ENCODE measurements at regions not wholly inside any gene's neighbourhood (a gene's known extent, or its start where the extent isn't known, plus 50 kb on each side); places are given as distances from the start of the nearest gene placed in this dataset.

DNA sequence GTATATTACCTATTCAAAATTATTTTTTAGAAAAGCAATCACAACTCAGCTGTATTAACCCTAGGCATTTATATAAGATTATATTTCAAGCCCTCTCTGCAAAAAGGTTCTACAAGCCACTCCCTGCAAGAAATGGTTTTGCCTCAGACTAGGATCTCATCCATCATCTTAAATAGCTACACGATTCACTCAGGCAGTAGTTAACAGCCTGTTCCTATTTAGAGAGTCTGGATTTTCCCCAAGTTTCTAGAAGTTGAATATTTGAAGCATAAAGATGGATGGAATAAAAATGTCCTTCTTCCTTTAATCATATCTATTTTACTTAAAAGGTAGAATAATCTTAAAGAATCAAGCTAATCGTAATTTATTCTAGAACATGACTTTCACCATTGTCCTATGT is 167.1 kb upstream of the STK17B start:
- ChIA-PET CTCF (interaction anchor here (0.9 to 2.4 kb wide), 4 partner anchors 115 to 260 kb away, joined by 3 to 22 read pairs (median 12); no protein-coding TSS in a partner anchor), RAD21 (ENCODE audit: low non-redundant PET in 1 of 2, low total read pairs in 2 of 2, uncharacterized antibody in 2 of 2, unreplicated experiment in 2 of 2) (no interaction called here), POLR2A (no interaction called here)
- Histone ChIP-seq H3K4me3 (replicated peaks in 1 of 2; ENCODE audit: low read depth in 1 of 2, low read length in 2 of 2) (no peak overlapping the region), H2AFZ (ENCODE audit: low read depth, low read length, poor library complexity, severe bottlenecking) (no peak overlapping the region), H3K9me3 (ENCODE audit: control insufficient read depth in 1 of 2, insufficient read depth in 1 of 2, low read depth in 1 of 2, low read length in 2 of 2) (no peaks in the 10 kb centered on the region), H3K9me2 (ENCODE audit: insufficient read depth) (no peaks in the 10 kb centered on the region), H3K4me2 (ENCODE audit: low read length) (no peak overlapping the region), H3K4me1 (ENCODE audit: control insufficient read depth in 1 of 2, insufficient read depth in 2 of 2, low read length in 2 of 2) (no peaks in the 10 kb centered on the region), H4K20me1 (ENCODE audit: insufficient read depth) (no peaks in the 10 kb centered on the region), H3K27ac (ENCODE audit: low read depth, low read length) (no peak overlapping the region), H3K36me3 (ENCODE audit: control insufficient read depth in 1 of 2, insufficient read depth in 2 of 2, low read length in 2 of 2) (no peaks in the 10 kb centered on the region), H3K27me3 (ENCODE audit: insufficient read depth, low read length) (no peaks in the 10 kb centered on the region), H3K9ac (ENCODE audit: low read length) (no peak overlapping the region), H3K79me2 (ENCODE audit: insufficient read depth, low read length) (no peaks in the 10 kb centered on the region)
- TF ChIP-seq, protein P1, sequence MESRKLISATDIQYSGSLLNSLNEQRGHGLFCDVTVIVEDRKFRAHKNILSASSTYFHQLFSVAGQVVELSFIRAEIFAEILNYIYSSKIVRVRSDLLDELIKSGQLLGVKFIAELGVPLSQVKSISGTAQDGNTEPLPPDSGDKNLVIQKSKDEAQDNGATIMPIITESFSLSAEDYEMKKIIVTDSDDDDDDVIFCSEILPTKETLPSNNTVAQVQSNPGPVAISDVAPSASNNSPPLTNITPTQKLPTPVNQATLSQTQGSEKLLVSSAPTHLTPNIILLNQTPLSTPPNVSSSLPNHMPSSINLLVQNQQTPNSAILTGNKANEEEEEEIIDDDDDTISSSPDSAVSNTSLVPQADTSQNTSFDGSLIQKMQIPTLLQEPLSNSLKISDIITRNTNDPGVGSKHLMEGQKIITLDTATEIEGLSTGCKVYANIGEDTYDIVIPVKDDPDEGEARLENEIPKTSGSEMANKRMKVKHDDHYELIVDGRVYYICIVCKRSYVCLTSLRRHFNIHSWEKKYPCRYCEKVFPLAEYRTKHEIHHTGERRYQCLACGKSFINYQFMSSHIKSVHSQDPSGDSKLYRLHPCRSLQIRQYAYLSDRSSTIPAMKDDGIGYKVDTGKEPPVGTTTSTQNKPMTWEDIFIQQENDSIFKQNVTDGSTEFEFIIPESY (IDR thresholded peaks at IDR 0.05; ENCODE audit: extremely low read depth, insufficient replicate concordance, low read length): no peak
- TF ChIP-seq JUND (IDR thresholded peaks at IDR 0.05) (no peak), ZFX (IDR thresholded peaks at IDR 0.05) (no peak), EGR1 (IDR thresholded peaks at IDR 0.05; ENCODE audit: low read depth) (no peak), EZH2phosphoT487 (IDR thresholded peaks at IDR 0.05; ENCODE audit: borderline replicate concordance) (no peak), YY1 (IDR thresholded peaks at IDR 0.05; ENCODE audit: extremely low read depth, insufficient replicate concordance, low read depth, low read length) (no peak), SRF (IDR thresholded peaks at IDR 0.05; ENCODE audit: low read depth) (no peak), RAD21 (IDR thresholded peaks at IDR 0.05; ENCODE audit: low read depth) (no peak), ZNF274 (IDR thresholded peaks at IDR 0.05; ENCODE audit: low read depth, low read length) (no peak)
- TF ChIP-seq, protein P2, sequence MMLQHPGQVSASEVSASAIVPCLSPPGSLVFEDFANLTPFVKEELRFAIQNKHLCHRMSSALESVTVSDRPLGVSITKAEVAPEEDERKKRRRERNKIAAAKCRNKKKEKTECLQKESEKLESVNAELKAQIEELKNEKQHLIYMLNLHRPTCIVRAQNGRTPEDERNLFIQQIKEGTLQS (IDR thresholded peaks at IDR 0.05): no peak
- intact Hi-C loops (cut with micrococcal nuclease): no loop called here
- ATAC-seq (no peak), DNase-seq (ENCODE audit: low read depth, low spot score) (no peak)
- BruUV-seq (replicated peaks): no TSS peak

Data from HCT116 (cell line).